ENCODE measurements at regions not wholly inside any gene's neighbourhood (a gene's known extent, or its start where the extent isn't known, plus 50 kb on each side); places are given as distances from the start of the nearest gene placed in this dataset.

GRCh38 chr16:77666771-77667170 is 55.5 kb upstream of the NUDT7 start:
- H3K4me3 ChIP-seq = no peak overlapping the region
- H3K27ac ChIP-seq = no peak overlapping the region
- no peak for TF ChIP-seq EZH2 (IDR thresholded peaks at IDR 0.05)
- no peak for TF ChIP-seq FOXP2 (optimal IDR thresholded peaks at IDR 0.05; ENCODE audit: control extremely low read depth, extremely low read length, insufficient read depth)
- TF ChIP-seq POLR2AphosphoS5 (IDR thresholded peaks at IDR 0.05; ENCODE audit: borderline replicate concordance, low read depth, low read length) = no peak
- no peaks in the 10 kb centered on the region for H3K9me3 ChIP-seq (ENCODE audit: low read depth, low read length)
- no peak overlapping the region for H3K9ac ChIP-seq (ENCODE audit: insufficient read length)
- DNase-seq (ENCODE audit: low read depth, low spot score) = no peak
- no peaks in the 10 kb centered on the region for H3K36me3 ChIP-seq (ENCODE audit: insufficient read depth, low read length)

- H3K36me3 ChIP-seq (ENCODE audit: insufficient read depth, low read length) = no peaks in the 10 kb centered on the region
- TF ChIP-seq EZH2 (IDR thresholded peaks at IDR 0.05) = no peak
- no peak for TF ChIP-seq POLR2AphosphoS5 (IDR thresholded peaks at IDR 0.05; ENCODE audit: borderline replicate concordance, low read depth, low read length)
- TF ChIP-seq FOXP2 (optimal IDR thresholded peaks at IDR 0.05; ENCODE audit: control extremely low read depth, extremely low read length, insufficient read depth) = no peak
- H3K9me3 ChIP-seq (ENCODE audit: low read depth, low read length) = no peaks in the 10 kb centered on the region
- H3K4me3 ChIP-seq = no peak overlapping the region
- H3K27ac ChIP-seq = no peak overlapping the region
- DNase-seq (ENCODE audit: low read depth, low spot score) = no peak
- no peak overlapping the region for H3K9ac ChIP-seq (ENCODE audit: insufficient read length)
These were observed 54.1 kb upstream of the NUDT7 start for GRCh38 chr16:77668201-77668600.

- Histone ChIP-seq H3K4me3 (no peak overlapping the region), H3K9ac (ENCODE audit: insufficient read length) (no peak overlapping the region), H3K36me3 (ENCODE audit: insufficient read depth, low read length) (no peaks in the 10 kb centered on the region), H3K27ac (no peak overlapping the region), H3K9me3 (ENCODE audit: low read depth, low read length) (no peaks in the 10 kb centered on the region)
- DNase-seq (ENCODE audit: low read depth, low spot score) = no peak
- TF ChIP-seq EZH2 (IDR thresholded peaks at IDR 0.05) (no peak), POLR2AphosphoS5 (IDR thresholded peaks at IDR 0.05; ENCODE audit: borderline replicate concordance, low read depth, low read length) (no peak), FOXP2 (optimal IDR thresholded peaks at IDR 0.05; ENCODE audit: control extremely low read depth, extremely low read length, insufficient read depth) (no peak)
These were observed 53.3 kb upstream of the NUDT7 start for GRCh38 chr16:77669057-77669456.

Measured in SK-N-MC (cell line).